ENCODE measurements at regions not wholly inside any gene's neighbourhood (a gene's known extent, or its start where the extent isn't known, plus 50 kb on each side); places are given as distances from the start of the nearest gene placed in this dataset.
"Not testable (repeated sequence)": the region's sequence is repeated elsewhere in the genome, so short reads cannot be mapped to it uniquely, and the experiment has no call there.

DNA sequence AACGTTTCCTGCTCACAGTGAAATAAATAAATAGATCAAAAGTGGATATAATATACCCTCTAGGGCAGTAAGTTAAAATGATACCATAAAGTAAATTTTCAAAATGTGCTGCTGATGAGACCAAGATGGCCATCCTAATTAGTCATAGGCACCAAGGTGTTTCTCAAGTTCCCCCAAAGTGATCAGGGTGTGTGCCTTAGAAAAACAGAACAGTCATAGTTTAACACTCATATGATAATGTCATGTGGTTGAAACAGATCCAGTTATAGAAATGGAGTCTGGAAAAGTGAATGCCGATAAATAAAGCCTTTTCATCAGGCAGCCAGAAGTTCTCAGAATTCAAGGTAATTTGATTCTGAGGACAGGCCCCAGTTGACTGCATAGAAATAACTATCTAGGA, 161.5 kb upstream of the CDKN2B start:
- peaks cover 27% of the 10 kb centered on the region for H3K4me1 Mint-ChIP-seq
- H3K27me3 Mint-ChIP-seq, result no peaks in the 10 kb centered on the region
- no peaks in the 10 kb centered on the region for H3K36me3 Mint-ChIP-seq
- peak overlapping the region; percentile 3 for H3K4me3 Mint-ChIP-seq
- H3K9me3 Mint-ChIP-seq, result no peaks in the 10 kb centered on the region
- ATAC-seq, result peak; percentile 74
- H3K27ac Mint-ChIP-seq, result peak overlapping the region; percentile 87

DNA sequence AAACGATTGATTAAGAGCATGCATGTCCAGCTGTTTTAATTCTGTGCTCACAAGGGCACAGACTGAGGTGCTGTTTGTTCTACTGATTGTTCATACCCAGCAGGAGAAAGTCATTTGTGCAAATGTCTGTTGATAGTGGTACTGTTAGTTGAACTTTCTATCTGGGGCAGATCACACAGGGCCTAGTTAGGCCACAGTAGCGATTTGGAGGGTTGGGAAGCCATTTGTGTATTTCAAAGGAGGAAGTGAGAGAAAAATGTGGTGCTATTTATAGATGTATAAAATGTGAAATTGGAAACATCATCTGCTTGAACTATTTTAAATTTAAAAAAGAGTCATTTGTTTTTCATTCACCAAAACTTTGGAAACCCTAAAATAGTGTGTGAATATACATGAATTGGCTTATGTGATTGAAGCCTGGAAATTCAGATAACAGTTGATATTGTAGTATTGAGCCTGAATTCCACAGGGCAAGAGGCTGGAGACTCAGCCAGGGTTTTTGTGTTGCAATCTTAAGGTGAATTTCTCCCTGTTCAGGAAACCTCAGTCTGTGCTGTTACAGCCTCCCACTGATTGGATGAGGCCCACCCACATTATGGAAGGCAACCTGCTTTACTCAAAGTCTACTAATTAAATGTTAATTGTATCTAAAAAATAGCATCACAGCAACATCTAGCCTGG, 162.0 kb upstream of the CDKN2B start:
- peaks cover 28% of the 10 kb centered on the region for H3K4me1 Mint-ChIP-seq
- no peaks in the 10 kb centered on the region for H3K27me3 Mint-ChIP-seq
- peak overlapping the region; percentile 3 for H3K4me3 Mint-ChIP-seq
- ATAC-seq, result peak; percentile 84
- peak overlapping the region; percentile 87 for H3K27ac Mint-ChIP-seq
- H3K9me3 Mint-ChIP-seq, result no peaks in the 10 kb centered on the region
- no peaks in the 10 kb centered on the region for H3K36me3 Mint-ChIP-seq

DNA sequence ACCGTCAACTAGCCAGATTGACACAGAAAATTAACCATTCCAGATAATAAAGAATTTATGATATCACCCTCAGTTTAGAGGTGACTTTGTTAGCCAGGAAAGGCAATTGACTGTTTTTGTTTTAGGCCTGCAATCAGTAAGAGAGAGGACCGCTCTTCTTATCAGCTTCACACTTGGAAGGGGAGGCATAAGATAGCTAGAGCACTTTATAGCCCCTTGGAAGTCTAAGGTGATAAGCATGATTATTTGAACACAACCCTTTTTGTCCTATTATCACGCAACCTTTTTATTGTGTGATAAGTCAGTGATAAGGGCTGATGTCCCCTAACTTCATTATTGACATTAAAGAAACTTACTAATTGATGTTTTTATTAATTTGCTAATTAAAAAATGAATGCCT, 162.6 kb upstream of the CDKN2B start:
- H3K27ac Mint-ChIP-seq, result no peak overlapping the region
- no peak for ATAC-seq
- H3K27me3 Mint-ChIP-seq, result no peaks in the 10 kb centered on the region
- no peak overlapping the region for H3K4me3 Mint-ChIP-seq
- H3K9me3 Mint-ChIP-seq, result no peaks in the 10 kb centered on the region
- no peaks in the 10 kb centered on the region for H3K36me3 Mint-ChIP-seq
- peaks cover 30% of the 10 kb centered on the region for H3K4me1 Mint-ChIP-seq

DNA sequence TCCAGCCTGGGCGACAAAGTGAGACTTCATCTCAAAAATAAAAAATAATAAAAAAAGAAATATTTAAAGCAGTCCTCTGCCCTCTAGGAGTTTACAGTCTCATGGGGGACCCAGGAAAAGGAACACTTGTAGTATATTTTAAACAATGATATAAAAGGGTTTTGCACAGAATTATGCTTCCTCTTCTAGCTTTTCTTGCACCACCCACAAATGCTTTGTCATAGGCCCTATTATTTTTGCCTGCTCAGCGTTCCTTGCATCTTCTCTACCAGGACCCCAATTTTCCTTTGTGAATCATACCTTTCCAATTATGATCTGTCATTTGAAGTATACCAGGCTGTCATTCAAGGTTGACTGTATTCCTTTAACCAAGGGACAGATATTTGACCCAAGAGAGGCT, 164.8 kb upstream of the CDKN2B start:
- H3K27ac Mint-ChIP-seq, result no peak overlapping the region
- no peak for ATAC-seq
- peaks cover 3% of the 10 kb centered on the region for H3K9me3 Mint-ChIP-seq
- no peaks in the 10 kb centered on the region for H3K27me3 Mint-ChIP-seq
- peaks cover 30% of the 10 kb centered on the region for H3K4me1 Mint-ChIP-seq
- peaks cover 10% of the 10 kb centered on the region for H3K36me3 Mint-ChIP-seq
- no peak overlapping the region for H3K4me3 Mint-ChIP-seq

DNA sequence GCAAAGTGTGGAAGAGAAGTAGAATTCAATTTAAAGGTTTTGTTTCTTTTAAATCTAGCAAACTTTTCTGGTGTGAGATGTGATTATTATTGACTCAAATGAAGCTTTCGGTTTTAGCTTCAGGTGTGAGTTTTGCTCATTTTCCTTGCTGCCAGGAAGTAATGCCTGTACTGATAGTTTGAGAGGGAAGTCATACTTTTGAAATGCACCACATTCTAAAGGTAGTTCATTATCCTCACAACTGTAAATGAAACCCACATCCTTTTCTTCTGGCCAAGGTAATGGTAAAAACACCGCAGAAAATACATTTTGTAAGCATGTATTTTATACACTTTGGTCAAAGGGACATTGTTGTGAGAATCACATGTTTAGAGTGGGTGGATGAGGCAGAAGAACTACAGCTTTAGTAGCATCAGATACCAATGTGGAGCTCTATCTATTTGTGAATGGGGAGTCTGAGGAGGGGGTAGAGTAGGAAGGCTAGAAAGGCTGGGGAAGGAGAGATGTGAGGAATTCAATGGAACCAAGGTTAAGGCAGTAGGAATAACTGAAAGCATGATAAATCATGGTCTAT, 167.0 kb upstream of the CDKN2B start:
- Mint-ChIP-seq H3K9me3 (peaks cover 6% of the 10 kb centered on the region), H3K36me3 (peaks cover 17% of the 10 kb centered on the region), H3K4me3 (no peak overlapping the region), H3K27ac (no peak overlapping the region), H3K4me1 (peaks cover 30% of the 10 kb centered on the region), H3K27me3 (no peaks in the 10 kb centered on the region)
- no peak for ATAC-seq

DNA sequence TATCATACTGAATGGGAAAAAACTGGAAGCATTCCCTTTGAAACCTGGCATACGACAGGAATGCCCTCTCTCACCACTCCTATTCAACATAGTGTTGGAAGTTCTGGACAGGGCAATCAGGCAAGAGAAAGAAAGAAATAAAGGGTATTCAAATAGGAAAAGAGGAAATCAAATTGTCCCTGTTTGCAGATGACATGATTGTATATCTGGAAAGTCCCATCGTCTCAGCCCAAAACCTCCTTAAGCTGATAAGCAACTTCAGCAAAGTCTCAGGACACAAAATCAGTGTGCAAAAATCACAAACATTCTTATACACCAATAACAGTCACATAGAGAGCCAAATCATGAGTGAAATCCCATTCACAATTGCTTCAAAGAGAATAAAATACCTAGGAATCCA, 171.9 kb upstream of the CDKN2B start:
- ATAC-seq, H3K27me3 Mint-ChIP-seq, H3K4me3 Mint-ChIP-seq, H3K9me3 Mint-ChIP-seq: not testable (repeated sequence)
- Mint-ChIP-seq H3K4me1 (peaks cover 24% of the 10 kb centered on the region), H3K36me3 (peaks cover 17% of the 10 kb centered on the region), H3K27ac (peak overlapping the region; percentile 6)

DNA sequence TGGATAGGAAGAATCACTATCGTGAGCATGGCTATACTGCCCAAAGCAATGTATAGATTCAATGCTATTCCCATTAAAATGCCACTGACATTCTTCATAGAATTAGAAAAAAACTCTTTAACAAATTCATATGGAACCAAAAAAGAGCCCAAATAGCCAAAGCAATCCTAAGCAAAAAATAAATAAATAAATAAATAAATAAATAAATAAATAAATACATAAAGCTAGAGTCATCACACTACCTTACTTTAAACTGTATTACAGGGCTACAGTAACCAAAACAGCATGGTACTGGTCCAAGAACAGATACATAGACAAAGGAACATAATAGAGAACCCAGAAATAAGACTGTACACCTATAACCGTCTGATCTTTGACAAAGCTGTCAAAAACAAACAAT, 180.4 kb upstream of the CDKN2B start:
- Mint-ChIP-seq H3K27me3 (no peaks in the 10 kb centered on the region), H3K27ac (no peak overlapping the region), H3K36me3 (no peaks in the 10 kb centered on the region), H3K4me1 (peaks cover 14% of the 10 kb centered on the region), H3K4me3 (no peak overlapping the region), H3K9me3 (peaks cover 2% of the 10 kb centered on the region)
- ATAC-seq, result no peak

DNA sequence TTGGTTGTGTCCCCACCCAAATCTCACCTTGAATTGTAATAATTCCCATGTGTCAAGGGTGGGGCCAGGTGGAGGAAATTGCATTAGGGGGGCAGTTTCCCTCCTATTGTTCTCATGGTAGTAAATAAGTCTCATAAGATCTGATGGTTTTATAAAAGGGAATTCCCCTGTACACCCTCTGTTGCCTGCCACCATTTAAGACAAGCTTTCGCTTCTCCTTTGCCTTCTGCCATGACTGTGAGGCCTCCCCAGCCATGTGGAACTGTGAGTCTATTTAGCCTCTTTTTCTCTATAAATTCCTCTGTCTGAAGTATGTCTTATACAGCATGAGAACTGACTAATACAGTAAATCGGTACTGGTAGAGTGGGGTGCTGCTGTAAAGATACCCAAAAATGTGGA, 187.9 kb upstream of the CDKN2B start:
- H3K9me3 Mint-ChIP-seq, H3K4me3 Mint-ChIP-seq, H3K27me3 Mint-ChIP-seq: not testable (repeated sequence)
- Mint-ChIP-seq H3K36me3 (peaks cover 19% of the 10 kb centered on the region), H3K27ac (peak overlapping the region; percentile 74), H3K4me1 (peaks cover 17% of the 10 kb centered on the region)
- ATAC-seq, result peak; percentile 97

DNA sequence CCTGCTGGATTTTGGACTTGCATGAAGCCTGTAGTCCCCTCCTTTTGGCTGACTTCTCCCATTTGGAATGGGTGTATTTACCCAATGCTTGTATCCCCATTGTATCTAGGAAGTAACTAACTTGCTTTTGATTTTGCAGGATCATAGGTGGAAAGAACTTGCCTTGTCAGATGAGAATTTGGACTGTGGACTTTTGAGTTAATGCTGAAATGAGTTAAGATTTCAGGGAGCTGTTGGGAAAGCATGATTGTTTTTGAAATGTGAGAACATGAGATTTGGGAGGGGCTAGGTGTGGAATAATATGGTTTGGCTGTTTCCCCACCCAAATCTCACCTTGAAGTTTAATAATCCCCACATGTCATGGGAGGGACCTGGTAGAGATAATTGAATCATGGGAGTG, 189.6 kb upstream of the CDKN2B start:
- no peak for ATAC-seq
- peaks cover 19% of the 10 kb centered on the region for H3K36me3 Mint-ChIP-seq
- peaks cover 28% of the 10 kb centered on the region for H3K4me1 Mint-ChIP-seq
- H3K9me3 Mint-ChIP-seq, result peaks cover 7% of the 10 kb centered on the region
- no peak overlapping the region for H3K4me3 Mint-ChIP-seq
- H3K27ac Mint-ChIP-seq, result no peak overlapping the region
- H3K27me3 Mint-ChIP-seq, result no peaks in the 10 kb centered on the region

DNA sequence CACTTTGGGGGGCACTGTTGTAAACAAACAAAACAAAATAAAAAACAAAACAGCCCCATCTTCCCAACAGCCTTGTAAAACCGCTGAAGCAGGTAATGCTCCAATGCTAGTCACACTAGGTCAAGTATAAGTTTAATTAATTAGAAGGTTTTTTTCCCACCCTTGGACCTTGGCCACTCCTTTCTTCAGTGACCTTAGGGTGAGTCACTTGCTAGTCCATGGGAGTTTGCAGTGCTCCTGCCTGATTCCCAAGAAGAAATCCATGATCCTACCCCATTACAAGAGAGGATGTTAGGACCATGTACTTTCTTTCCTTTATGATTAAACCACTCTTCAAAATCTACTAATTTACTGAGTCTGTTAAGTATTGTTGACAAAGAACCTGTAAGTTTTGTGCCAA, 192.2 kb upstream of the CDKN2B start:
- no peak for ATAC-seq
- no peak overlapping the region for H3K27ac Mint-ChIP-seq
- peaks cover 41% of the 10 kb centered on the region for H3K4me1 Mint-ChIP-seq
- peaks cover 7% of the 10 kb centered on the region for H3K9me3 Mint-ChIP-seq
- H3K36me3 Mint-ChIP-seq, result peaks cover 19% of the 10 kb centered on the region
- H3K27me3 Mint-ChIP-seq, result no peaks in the 10 kb centered on the region
- H3K4me3 Mint-ChIP-seq, result no peak overlapping the region

DNA sequence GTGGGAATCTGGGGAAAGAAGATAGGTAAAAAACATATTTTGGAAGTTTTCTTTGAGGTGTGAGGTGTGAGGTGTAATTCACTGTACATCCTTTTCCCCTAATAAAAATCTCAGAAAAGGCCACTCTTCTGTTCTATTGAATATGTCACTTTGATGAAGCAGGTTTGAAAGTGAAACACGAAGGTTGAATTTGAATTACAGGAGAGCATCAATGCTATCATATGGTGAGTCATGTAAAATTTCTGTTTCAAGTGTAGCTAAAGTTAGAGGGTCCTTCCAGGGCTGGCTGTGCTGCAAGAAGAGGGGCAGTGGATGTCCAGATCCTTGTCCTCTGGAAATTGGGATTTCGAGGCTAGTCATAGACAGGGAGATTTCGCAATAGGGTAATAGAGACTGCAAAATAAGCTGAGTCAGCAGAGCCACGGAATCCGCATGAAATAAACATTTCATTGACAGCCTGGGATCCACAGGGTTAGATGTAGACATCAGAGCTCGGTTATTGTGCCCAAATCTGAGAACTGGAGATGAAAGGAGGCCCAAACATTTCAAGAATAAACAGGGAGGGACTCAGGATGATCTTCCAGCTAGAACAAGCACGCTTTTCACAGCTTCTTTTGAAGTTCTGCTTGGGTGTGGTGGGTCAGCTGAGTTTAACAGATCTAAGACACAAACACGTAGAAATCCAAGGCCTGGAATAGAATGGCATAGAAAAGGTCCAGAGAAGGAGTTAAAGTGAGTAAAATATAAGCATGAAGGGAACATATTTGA, 194.4 kb upstream of the CDKN2B start:
- ATAC-seq, result no peak
- H3K27ac Mint-ChIP-seq, result peak overlapping the region; percentile 77

DNA sequence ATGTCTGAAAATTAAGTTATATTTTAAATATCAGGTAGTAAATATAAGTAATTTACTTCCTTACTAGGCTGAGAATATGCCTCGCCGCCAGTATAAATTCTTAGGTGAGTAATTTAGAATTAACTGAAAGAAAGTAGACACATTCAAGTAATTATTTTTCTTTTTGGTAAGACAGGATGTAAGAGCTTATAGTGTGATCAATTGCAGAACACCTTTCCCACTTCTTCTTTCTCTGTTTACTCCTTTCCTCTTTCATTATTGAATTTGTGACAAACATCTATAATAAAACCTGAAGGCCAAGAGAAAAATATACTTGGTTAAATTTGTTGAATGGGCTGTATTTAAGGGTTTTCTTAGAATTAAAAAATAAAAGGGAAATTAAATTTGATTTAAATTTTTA, 195.1 kb upstream of the CDKN2B start:
- no peaks in the 10 kb centered on the region for H3K9me3 Mint-ChIP-seq
- peaks cover 54% of the 10 kb centered on the region for H3K4me1 Mint-ChIP-seq
- no peak overlapping the region for H3K4me3 Mint-ChIP-seq
- no peaks in the 10 kb centered on the region for H3K27me3 Mint-ChIP-seq
- H3K27ac Mint-ChIP-seq, result peak overlapping the region; percentile 77
- H3K36me3 Mint-ChIP-seq, result peaks cover 5% of the 10 kb centered on the region
- ATAC-seq, result peak; percentile 50

More for the DNA sequence above, 194.4 kb upstream of the CDKN2B start:
- H3K36me3 Mint-ChIP-seq, result peaks cover 12% of the 10 kb centered on the region
- H3K4me1 Mint-ChIP-seq, result peaks cover 47% of the 10 kb centered on the region
- peaks cover 3% of the 10 kb centered on the region for H3K9me3 Mint-ChIP-seq
- H3K4me3 Mint-ChIP-seq, result no peak overlapping the region
- H3K27me3 Mint-ChIP-seq, result no peaks in the 10 kb centered on the region

DNA sequence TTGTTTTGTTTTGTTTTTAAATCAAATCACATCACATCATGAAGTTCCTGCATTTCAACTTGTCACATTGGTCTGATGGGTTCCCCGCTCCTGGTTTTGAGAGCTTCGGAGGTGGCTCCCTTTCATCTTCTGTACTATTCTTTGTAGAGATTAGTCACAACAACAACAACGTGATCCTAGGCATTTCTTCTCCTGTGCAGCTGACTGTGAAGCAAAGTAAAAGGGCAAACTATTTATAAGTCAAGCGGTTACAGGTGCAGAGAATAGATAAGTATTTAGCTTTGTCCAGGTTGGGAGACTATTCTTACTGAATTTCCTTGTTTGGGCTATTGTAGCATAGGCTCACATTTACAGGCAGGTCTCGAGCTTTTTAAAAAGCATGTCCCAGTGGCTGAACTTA, 197.7 kb upstream of the CDKN2B start:
- no peaks in the 10 kb centered on the region for H3K36me3 Mint-ChIP-seq
- peak overlapping the region; percentile 34 for H3K27ac Mint-ChIP-seq
- no peaks in the 10 kb centered on the region for H3K27me3 Mint-ChIP-seq
- peak; percentile 49 for ATAC-seq
- peaks cover 63% of the 10 kb centered on the region for H3K4me1 Mint-ChIP-seq
- peak overlapping the region; percentile 13 for H3K4me3 Mint-ChIP-seq
- no peaks in the 10 kb centered on the region for H3K9me3 Mint-ChIP-seq

DNA sequence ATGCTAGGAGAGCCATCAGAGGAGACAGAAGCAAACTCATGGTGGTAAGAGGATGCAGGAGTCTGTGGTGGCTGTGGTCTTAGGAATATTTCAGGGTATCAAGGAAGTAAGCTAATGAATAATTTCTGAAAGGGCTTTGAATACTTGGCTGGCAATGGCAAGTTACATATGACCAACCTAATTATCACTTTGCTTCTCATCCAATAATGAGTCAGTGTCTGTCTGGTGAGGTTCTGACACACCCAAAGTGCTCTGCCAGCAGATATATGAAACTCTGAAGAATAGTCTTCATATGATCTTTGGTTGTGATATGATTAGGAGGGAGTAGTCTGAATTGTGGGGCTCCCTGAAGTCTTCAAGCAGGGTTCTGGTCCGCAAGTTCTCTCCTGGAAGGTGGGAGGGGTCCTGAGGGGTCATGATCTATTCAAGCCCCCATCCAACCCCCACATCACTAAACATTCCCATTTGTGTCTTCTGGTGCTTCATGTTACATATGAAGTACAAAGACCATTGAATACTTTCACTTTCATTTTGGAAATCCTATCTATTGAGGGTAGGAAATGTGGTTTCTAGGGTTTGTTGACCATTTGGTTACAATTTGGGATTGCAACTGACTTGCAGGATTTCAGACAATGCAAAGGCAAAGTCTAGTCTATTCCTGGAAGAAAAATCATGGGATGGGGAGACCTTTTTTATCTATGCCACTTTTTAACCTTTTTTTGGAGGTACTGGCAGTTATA, 199.9 kb upstream of the CDKN2B start:
- peaks cover 48% of the 10 kb centered on the region for H3K4me1 Mint-ChIP-seq
- peak overlapping the region; percentile 46 for H3K27ac Mint-ChIP-seq
- no peaks in the 10 kb centered on the region for H3K36me3 Mint-ChIP-seq
- H3K27me3 Mint-ChIP-seq, result no peaks in the 10 kb centered on the region
- H3K4me3 Mint-ChIP-seq, result no peak overlapping the region
- ATAC-seq, result peak; percentile 61
- H3K9me3 Mint-ChIP-seq, result no peaks in the 10 kb centered on the region

DNA sequence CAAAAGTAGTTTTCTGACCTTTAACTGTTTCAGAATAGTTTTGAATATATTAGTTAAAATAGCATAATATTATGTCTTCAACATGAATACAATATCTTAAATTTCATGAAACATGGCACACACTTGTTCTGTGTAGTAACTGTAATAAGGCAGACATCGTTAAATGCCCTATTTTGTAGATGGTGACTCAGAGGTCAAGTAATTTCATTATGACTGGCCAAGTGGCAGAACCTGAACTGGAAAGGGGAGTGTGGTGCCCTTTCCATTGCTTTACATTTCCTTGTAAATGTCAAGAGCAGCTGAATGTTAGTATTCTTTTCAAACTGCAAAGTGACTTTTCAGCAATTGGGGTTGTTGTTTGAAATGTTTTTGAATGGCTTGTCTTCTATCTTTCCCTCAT, 201.2 kb upstream of the CDKN2B start:
- ATAC-seq, result peak; percentile 79

More for the DNA sequence above, 201.2 kb upstream of the CDKN2B start:
- H3K36me3 Mint-ChIP-seq, result no peaks in the 10 kb centered on the region
- H3K9me3 Mint-ChIP-seq, result no peaks in the 10 kb centered on the region
- H3K27ac Mint-ChIP-seq, result no peak overlapping the region
- no peaks in the 10 kb centered on the region for H3K27me3 Mint-ChIP-seq
- H3K4me3 Mint-ChIP-seq, result no peak overlapping the region
- peaks cover 52% of the 10 kb centered on the region for H3K4me1 Mint-ChIP-seq
